ENCODE measurements at regions not wholly inside any gene's neighbourhood (a gene's known extent, or its start where the extent isn't known, plus 50 kb on each side); places are given as distances from the start of the nearest gene placed in this dataset.
A peak's percentile ranks its signal among the peaks of the same experiment; 100 is the strongest.
"Not testable (repeated sequence)": the region's sequence is repeated elsewhere in the genome, so short reads cannot be mapped to it uniquely, and the experiment has no call there.

DNA sequence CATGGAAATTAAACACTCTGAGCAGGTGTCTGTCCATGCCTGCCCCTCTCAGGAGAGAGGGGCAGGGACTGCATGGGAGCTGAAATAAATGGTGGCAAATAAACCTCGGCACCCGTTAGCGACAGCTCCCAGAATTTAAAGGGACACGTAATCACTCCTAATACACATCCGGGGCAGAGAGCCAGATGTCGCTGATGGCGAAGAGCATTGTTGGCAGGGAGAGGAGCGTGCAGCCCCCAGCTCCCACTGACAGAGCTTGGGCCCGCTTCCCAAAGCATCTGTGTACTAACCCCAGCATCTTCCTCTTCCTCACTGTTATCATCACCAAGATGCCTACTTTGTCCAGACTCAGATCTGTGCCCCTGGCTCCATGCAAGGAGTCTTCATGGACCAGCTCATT, 85.8 kb downstream of the IRX5 start:
- DNase-seq (ENCODE audit: low spot score), result no peak

DNA sequence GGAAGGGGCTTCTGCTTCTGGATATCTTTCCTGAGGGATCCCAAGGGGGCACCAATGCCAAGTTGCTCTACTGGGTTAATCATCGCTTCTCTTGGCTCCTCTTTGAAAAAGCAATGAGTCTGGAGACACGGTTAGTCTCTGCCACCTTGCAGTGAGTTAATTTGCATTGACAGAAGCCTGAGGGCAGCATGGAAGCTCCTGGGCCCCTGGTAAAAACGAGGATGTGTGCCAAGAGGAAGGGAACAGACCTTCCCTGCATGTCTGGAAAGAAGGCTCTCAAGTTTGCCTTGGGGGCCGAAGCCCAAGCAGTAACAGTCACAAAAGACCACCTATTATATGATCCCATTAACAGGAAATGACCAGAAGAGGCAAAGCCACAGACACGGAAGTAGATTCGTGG, 86.7 kb downstream of the IRX5 start:
- DNase-seq (ENCODE audit: low spot score), result no peak

DNA sequence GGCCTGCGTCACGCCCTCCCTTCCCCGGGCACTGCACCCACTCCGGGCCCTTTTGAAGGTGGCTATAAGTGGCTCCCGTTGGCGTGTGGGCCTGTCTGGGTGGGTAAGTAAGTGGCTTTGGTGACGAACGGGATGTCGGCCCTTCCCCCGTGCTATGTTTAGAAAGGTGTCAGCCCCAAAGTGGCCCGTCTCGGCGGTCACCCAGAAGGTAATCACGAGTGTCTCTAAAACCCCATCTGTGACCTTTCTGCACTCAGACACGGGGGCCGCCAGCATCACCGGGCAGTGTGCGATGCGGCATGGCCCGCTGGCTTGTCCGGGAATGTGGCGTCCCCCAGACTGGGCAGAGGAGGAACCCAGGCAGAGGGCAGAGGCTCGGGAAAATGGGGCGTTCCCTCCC, 88.2 kb downstream of the IRX5 start:
- DNase-seq (ENCODE audit: low spot score), result no peak

DNA sequence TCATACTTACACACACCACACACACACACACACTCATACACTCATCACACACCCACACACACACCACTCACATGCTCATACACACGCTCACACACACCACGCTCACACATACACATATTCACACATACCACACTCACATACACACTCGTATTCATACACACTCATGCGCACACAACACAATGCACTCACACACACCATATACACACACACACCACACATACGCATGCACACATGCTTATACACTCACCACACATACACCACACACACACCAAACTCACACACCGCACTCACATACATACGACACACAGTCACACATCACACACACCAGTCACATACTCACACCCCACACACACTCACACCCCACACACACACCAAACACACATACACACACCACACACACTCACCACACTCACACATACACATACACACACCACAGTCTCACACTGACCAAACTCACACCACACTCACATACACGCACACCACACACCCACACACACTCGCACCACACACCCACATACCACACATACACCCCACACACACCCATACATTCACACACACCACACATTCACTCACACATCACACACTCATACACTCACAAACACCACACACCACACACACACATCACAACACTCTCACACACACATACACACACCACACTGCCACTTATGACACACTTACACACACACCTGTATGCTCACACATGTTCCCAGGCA, 88.9 kb downstream of the IRX5 start:
- no peak for DNase-seq (ENCODE audit: low spot score)

DNA sequence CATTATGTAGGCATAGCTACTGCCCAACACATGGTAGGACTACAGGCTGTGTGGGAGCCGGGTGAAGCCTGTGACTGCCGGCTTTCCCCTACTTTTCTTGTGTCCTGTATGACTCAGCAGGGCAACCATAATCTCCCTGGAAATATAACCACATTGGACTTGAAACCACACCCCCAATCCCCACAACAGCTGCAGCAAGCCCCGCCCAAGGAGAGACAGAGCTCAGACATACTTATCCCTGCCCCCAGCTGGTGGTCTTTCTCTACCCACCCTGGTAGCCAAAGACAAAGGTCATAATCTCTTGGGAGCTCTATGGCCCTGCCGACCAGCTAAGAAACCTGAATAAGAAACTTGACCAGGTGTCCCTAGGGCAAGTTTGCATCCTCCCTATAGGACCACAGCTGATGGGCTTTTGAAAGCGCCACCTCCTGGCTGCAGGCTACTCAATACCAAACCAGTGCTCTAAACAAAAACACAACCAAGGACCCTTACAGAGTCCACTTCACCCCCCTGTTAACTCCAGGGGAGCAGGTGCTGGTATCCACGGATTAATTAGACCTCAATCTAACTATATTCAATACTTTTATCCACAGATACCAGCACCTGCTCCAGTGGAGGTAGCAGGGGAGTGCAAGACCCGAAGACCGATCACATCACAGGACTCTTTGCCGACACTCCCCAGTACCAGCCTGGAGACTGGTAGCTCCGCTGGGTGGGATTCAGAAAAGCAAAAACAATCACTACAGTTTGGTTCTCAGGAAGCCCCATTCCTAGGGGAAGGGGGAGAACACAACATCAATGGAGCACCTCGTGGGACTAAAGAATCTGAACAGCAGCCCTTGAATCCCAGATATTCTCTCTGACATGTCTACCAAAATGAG, 91.2 kb downstream of the IRX5 start:
- no peak for DNase-seq (ENCODE audit: low spot score)

DNA sequence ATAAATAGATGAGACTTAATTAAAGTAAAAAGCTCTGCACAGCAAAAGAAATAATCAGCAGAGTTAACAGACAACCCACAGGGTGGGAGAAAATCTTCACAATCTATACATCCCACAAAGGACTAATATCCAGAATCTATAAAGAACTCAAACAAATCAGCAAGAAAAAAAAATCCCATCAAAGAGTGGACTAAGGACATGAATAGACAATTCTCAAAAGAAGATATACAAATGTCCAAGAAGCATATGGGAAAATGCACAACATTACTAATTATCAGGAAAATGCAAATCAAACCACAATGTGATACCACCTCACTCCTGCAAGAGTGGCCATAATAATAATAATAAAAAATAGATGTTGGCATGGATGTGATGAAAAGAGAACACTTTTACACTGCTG, 96.6 kb downstream of the IRX5 start:
- DNase-seq (ENCODE audit: low spot score), result not testable (repeated sequence)

DNA sequence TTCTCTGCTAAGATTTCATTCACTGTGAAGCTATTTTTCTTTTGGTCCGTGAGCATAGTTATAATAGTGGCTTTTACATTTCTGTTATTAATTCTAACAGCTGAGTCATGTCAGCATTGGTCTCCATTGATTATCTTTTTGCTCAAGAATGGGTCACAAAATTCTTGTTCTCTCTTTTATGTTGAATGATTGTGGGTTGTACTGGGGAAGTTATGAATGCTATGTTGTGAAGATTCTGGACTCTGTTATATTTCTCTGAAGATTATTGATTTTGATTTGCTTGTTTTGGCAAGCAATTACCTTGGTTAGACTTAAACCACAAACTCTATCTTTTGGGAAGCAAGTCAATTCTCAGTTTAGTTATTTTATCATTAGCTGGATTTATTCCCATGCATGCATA, 98.8 kb downstream of the IRX5 start:
- DNase-seq (ENCODE audit: low spot score), result no peak

DNA sequence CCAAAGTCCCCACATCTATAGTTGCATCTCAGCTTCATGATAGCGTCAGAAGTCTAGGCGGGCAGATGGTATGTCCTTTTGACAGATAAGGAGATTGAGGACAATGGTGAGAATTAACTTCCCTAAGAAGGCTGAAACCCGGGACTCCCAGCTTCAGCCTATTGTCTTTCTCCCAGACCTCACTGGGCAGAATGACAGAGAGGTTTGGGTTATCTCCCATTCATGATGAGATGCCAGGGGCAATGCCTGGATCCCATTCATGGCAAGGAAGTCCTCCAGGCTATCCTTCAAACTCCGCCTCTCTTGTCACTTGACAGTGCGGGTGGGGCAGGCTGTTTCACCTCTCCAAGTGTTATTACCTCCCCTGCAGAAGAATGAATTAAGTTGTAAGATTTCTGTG, 100.3 kb downstream of the IRX5 start:
- DNase-seq (ENCODE audit: low spot score), result no peak

DNA sequence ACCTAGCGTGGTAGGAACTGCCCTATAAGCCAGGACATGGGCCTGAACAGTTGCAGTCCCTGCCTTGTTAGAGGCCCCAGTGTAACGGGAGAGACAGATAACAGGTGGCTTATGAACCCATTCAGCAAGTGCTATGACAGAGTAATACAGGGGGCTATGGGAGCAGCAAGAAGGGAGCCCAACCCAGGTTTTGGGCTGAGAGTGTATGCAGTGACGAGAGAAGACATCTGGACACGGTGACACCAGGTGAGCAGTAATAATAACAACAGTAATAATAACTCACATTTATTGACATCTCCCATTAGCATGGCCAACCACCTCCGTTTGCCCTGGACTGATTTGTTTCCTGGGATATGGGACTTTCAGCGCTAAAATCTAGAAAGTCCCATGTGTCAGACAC, 100.8 kb downstream of the IRX5 start:
- no peak for DNase-seq (ENCODE audit: low spot score)

DNA sequence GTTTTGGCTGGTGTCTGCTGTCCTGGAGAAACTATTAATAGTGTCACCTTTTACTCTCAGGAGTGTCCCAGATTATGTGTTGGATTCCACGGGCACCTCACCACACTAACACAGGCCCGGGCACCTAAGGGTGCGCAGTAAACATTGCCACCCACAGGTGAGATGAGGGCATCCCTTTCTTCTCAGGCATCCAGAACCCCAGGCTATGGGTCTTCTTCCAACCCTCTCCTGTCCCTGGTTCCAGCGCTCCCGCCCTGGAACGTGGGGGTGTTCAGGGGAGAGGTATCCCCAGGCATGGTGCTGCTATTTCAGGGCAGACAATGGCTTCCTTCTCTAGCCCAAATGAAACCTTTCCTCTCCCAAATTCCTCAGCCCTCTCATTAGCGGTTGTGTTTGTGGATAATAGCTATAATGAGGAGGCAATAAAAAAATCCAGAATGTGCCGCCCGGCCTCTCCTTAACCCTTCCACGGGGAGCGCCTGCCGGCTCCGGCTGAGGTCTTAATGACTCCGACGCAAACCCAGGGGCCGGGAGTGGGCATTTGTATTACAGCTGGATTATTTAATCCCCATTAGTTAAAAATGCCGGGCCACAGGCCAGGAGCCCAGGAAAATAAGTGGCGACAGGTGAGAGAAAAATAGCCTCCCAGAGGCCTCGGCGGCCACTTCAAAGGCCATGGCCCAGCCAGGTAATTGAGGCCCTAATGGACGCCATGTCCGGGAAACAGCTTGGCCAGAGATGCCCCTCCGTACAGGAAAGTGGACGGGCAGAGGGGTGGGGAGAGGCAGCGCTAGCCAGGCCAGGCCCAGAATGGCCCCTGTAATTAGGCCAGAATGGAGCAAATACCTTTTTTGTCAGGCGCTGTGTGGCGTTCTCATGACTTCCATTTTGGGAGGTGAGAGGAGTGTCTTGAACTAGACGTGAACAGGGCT, 102.8 kb downstream of the IRX5 start:
- DNase-seq (ENCODE audit: low spot score), result no peak

DNA sequence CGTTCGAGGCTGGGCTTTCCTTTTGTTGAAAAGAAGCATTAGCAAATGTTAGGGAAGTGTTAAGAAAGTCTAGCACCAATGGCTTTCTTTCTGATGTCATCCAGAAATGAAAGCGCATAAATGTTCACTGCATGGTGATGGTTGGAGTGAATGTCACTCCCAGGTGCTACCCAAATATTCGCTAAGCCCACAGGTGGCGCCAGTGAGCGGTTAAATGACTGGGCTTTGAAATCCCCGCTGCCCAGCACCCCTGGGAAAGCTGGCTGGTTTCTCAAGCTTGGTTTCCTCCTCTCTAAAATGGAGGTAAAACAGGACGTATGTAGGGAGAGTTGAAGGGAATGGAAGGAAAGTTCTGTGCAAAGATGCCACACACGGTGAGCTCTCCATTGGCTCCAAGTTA, 104.4 kb downstream of the IRX5 start:
- no peak for DNase-seq (ENCODE audit: low spot score)

DNA sequence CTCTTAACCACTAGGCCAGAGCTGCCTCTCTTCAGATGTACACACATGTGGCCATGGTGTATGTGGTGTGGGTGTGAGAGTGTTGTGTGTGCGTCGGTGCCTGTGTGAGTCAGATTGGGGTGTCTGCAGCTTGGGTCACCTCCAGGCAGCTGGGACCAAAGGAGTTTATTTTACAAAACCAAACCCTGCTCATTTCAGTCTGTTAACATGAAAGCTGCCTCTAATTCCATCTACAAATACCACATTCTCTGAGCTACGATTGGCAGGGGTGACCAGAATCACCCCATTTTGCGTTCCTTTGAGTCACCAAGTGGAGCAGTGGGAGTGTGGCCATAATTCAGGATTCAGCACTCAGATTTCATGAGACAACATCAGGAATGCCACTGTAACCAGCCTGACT, 105.3 kb downstream of the IRX5 start:
- peak; percentile 20 for DNase-seq (ENCODE audit: low spot score)

DNA sequence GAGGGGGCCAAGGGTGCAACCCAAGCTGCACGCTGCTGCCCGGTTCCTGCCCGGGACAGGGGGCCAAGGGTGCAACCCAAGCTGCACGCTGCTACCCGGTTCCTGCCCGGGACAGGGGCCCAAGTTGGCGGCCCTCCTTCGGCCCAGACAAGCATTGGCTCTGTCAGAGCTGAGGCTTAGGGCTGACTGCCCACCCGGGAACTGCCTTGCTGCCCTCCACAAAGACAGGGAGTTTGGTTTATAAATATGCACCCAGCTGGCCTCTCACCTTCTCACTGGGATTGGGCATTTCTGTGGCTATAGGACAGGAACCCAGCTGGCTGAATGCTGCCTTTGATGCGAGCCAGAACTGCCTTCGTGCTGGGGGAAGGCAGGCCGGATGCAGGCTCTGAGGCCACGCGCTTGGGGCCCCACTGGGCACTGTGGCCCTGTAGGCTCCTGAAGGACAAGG, 105.7 kb downstream of the IRX5 start:
- DNase-seq (ENCODE audit: low spot score), result no peak

DNA sequence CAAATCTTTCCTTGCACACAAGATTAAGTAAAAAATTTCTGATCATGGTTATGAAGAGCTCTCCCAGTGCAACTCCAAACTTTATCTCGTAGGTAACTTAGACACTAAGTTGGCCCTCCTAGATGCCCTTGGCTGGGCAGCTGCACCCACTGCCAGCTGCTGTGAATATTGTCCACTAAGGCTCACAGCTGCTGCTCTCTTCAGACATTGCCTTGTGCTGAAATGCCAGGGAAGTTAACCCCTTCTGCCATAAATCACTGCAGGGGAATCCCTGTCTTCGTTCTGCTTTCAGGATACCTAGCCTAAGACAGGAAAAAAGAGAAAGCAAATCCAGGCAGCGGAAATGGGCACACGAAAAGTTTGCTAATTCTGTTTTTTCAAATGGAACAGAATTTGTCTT, 106.4 kb downstream of the IRX5 start:
- no peak for DNase-seq (ENCODE audit: low spot score)

DNA sequence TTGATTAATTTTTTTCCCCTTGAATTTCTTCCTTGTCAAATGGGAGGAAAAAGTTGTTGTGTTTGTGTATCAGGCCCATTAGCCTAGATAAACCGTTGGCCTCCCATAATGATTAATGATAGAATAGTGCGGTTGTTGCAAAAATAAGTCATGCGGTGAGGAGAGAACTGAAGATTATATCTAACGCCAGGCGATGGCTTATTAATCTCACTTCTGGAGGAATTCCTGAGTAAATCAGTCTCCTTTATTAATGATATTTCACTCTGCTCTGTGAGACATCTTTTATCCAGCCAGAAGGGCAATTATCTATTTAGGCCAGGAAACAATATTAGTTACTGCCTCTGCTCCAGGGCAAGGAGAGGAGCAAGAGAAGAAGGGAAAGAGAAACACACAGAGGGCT, 107.3 kb downstream of the IRX5 start:
- DNase-seq (ENCODE audit: low spot score), result no peak

DNA sequence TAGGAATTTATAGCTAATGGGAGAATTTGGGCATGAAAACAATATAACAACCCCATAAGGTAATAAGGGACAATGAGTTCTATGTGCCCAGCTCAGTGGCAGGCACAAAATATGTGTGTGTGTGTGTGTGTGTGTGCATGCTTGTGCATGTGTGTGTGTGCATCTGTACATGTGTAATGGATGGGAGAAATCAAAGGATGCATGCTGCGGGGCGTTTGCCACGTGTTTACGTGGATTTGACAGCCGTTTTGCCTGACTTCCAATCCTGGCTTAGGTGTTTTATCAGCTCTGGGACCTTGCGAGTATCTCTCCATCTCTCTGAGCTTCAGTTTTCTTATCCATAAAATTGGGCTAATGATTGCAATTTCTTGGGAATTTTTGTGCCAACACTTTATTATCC, 108.4 kb downstream of the IRX5 start:
- DNase-seq (ENCODE audit: low spot score), result no peak

DNA sequence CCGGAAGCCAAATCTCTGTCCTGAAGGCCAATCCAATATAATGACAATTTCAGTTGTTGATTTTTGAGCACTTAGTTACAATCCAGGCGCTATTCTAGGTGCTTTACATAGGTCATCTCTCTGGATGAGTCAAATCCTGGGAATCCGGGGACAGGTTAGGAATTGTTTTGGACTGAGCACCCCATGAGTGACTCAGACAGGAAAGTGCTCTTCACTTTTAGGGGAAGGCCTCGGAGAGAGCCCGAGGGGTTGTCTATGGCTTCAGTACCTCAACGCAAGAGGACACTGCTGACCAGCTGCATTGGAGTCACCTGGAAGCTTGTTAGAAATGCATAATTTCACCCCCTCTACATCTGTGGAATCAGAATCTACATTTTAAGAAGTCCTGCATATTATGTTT, 108.8 kb downstream of the IRX5 start:
- no peak for DNase-seq (ENCODE audit: low spot score)

DNA sequence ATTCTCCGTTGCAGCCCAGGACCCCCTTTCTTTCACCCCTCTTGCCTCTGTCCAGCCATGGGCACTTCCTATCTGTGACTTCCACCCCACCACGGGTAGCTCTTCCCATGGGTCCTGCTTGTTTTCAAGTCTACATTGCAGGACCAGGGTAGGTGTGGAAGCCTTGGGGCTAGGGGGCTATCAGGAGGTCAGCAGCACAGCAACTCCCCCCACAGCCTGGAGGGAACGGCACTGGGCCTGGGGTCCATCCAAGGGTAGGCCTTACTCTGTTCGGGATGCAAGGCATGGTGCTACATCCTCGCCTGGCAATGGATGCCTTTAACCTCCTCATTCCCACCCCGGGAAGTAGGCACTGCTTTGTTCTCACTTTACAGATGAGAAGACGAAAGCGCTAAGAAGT, 109.3 kb downstream of the IRX5 start:
- no peak for DNase-seq (ENCODE audit: low spot score)

DNA sequence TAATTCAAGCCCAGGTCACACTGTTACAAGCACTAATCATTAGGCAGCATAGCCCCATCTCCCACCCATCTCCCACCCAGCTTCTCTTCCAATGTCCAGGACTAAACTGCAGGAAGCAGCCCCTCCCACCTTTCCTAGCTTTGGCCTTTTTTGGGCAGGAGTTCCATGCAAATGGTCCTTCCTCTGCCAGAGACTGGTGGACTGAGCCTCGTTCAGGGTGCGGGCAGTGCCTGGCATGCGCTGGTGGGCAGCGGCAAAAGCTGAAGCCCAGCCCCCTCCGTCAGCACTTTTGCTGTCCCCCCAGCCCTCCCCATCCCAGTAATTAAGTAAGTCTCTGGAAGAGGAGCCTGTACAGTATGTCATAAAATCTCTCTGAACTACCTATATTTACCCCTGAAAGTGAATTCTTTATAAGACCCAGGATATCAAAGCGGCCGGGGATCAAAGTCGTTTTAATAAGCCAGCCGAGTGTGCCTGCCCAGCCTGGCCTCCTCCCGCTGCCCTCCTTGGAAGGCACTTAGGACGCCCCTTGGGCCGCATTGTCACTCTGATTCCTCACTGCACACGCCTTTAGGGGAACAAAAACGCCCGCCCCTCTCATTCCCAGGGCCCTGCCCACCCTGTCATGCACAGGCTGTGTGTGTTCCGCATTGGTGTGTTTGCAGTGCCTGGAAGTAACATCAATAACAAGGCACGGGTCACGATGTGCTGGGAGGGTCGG, 109.9 kb downstream of the IRX5 start:
- DNase-seq (ENCODE audit: low spot score), result no peak

DNA sequence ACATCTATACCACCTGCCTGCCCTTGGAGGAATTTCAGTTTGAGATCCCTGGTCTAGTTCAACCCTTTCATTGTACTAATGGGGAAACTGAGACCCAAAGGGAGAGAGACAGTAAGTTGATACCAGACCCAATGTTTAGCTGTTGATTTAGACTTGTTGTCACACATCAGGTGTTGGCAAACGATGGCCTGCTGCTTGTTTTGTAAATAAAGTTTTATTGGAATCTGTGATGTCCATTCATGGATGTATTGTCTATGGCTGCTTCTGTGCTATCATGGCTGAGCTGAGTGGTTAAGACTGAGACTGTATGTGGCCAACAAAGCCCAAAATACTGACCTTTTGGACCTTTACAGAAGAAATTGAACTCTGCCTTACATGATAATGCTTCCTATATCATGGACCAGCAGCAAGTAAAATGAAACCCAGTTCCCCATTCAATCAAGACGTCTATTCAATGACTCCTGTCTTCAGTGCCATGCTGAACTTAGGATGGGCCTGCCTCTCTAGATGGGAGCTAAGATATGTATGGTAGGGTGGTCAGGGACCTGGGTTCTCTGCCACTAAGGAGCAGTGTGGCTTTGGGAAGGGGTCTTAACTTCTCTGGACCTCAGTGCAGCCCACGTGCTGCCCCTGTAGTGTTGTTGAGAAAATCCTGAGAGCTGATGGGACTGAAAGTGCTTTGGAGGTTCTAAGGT, 111.0 kb downstream of the IRX5 start:
- no peak for DNase-seq (ENCODE audit: low spot score)

All from GM03348 (cell line).